Heart left ventricle (tissue), 13 donors: ENCODE measurements at regions not wholly inside any gene's neighbourhood (a gene's known extent, or its start where the extent isn't known, plus 50 kb on each side); places are given as distances from the start of the nearest gene placed in this dataset.

Experiments used
- POLR2A ChIP-seq, 2 donors: fragments of 450-650 bp; IDR thresholded peaks; one replicate each; pipeline ENCODE4 v1.6.1; 2017; ENCODE audit warnings: antibody characterized with exemption in 2 of 2, mild to moderate bottlenecking in 2 of 2, moderate library complexity in 2 of 2
- TF ChIP-seq, protein P1 (sequence below), 12 donors: fragments of 200-600 bp; sonication (generic) in 4 of 12; IDR thresholded peaks; one replicate each; pipeline versions ENCODE4 v1.5.0 to v1.8.0; 2018 to 2022; ENCODE audit warnings: antibody characterized with exemption in 12 of 12, mild to moderate bottlenecking in 5 of 12
- donor health status: ischemic (EF 13 %, LVEDD 7.1; RV severe dilation, severe dysfunction).
- donor health status: DM: no; HTN: yes; CAD: no.
- donor health status: DM: no; HTN: no; CAD: no.
- donor health status: ischemic (EF 25% LVEDD 6.9; RV normal size, moderate dysfunction).
- donor health status: ischemic (EF 25% LVEDD 5.7; RV mildly dilated, moderate dysfunction).
- donor health status: ischemic (EF 35%, LVEDD 5.7; RV mildly dilated, moderate dysfunction).
- donor health status: nonischemic (EF 11% LVEDD 7.7; RV severe dilation, severe dysfunction).
- donor health status: DM: yes; HTN: yes; CAD: no.
- donor health status: PGD.
- donor health status: ischemic (EF 29% LVEDD 5.4; RV normal size, mild dysfunction).
- donor health status: nonischemic (EF 23%, LVEDD 6.1; RV moderate dilation, normal function).

DNA sequence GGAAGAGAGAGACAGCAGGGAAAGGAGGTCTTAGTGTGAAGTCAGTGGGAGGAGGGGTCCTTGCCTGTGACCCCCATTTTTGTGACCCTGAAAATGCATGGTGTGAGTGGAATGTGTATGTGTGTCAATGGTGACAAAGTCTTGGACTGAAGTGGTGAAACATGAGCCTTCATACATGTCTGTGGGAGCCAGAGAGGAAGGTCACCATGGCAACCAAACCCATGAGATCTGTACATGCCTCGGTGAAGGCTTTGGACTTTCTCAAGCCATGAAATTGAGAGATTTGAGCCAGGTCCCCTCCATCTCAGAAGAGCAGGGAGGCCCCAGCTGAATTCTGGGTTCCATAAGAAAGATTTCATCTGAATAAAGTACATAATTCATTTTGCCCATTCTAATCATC, 108.7 kb downstream of the TTC8 start:
- TF ChIP-seq, protein P1, sequence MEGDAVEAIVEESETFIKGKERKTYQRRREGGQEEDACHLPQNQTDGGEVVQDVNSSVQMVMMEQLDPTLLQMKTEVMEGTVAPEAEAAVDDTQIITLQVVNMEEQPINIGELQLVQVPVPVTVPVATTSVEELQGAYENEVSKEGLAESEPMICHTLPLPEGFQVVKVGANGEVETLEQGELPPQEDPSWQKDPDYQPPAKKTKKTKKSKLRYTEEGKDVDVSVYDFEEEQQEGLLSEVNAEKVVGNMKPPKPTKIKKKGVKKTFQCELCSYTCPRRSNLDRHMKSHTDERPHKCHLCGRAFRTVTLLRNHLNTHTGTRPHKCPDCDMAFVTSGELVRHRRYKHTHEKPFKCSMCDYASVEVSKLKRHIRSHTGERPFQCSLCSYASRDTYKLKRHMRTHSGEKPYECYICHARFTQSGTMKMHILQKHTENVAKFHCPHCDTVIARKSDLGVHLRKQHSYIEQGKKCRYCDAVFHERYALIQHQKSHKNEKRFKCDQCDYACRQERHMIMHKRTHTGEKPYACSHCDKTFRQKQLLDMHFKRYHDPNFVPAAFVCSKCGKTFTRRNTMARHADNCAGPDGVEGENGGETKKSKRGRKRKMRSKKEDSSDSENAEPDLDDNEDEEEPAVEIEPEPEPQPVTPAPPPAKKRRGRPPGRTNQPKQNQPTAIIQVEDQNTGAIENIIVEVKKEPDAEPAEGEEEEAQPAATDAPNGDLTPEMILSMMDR (IDR thresholded peaks at IDR 0.05): no peak
- TF ChIP-seq POLR2A (IDR thresholded peaks at IDR 0.05): no peak
